Anterior cingulate cortex (tissue), 58 donors: ENCODE measurements at regions not wholly inside any gene's neighbourhood (a gene's known extent, or its start where the extent isn't known, plus 50 kb on each side); places are given as distances from the start of the nearest gene placed in this dataset.
"Not testable (repeated sequence)": the region's sequence is repeated elsewhere in the genome, so short reads cannot be mapped to it uniquely, and the experiment has no call there.

Source experiments
- DNase-seq, 58 donors: peaks; one replicate each; lab custom pipeline; 2025; lab: John Stamatoyannopoulos, UW

GRCh38 chr3:150270883-150271590, 137.1 kb upstream of the TSC22D2 start:
- no peak for DNase-seq

DNA sequence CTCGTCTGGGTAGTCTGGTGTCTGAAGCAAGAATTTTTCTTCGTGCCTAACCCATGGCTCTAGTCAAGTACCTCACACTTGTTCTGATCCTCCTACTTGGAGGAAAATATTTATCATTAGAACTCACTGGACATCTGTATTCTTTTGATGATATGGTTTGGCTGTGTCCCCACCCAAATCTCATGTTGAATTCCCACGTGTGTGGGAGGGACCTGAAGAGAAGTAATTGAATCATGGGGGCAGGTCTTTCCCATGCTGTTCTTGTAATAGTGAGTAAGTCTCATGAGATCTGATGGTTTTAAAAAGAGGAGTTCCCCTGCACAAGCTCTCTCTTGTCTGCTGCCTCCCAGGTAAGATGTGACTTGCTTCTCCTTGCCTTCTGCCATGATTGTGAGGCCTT, 137.7 kb upstream of the TSC22D2 start:
- not testable (repeated sequence) for DNase-seq

GRCh38 chr3:150269526-150269925, 138.6 kb upstream of the TSC22D2 start:
- no peak for DNase-seq

DNA sequence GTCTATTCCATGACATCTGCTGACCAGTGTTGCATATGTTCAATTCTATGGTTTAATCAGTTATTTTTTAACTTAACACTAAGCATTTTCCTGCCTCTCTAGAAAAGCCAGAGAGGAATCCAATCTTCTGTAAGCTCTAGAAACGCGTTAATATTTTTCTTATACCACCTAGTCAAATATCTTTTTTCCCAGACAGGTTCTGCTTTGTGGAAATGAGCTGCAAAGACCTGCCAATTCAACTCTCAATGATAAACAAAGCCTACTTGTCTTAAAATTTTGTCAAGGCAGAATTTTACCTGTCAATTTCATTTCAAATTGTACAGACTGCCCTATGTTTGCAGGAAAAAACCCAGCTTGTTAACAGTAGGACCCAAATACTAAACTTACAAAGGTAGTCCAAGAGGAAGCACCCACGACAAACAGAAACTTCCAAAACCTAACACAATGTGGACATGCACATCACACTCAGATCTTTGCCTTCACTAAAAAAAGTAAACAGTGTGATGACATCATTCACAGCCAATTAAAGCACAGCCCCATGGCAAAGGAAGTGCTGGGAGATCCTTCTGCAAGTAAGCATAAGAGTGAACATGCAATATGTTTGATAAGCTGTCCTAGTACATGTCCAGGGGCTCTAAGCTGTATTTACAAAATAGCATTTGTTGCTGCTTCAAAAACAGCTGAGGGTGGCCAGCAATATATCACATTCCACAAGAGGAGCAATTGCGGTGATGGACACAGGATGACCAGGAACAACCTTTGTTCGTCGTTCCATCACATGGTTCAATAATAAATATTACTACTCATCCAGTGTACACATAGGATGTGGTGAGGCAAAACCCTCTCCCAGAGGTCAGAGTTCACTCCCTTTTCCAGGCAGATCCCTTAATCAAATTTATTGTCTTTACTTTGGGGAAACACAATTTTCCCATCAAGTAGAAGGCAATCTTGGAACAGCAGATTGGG, 139.4 kb upstream of the TSC22D2 start:
- no peak for DNase-seq

DNA sequence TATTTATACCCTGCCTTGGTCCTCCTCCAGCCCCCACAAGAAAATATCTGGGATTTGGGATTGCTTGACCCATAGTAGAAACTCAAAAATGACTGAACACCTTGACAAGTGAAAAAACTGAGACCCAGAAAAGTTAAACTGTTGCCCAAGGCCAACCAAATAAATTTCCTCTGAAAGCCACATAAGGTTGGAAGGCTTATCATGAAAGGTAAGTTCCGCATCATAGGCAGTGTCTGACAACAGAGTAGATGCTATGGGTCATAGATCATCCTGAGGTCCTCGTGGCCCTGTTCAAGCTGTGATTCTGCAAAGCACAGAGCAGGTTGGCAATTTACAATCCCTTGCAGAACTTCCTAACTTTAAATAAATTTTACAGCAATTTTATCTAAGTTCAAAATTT, 140.8 kb upstream of the TSC22D2 start:
- no peak for DNase-seq

DNA sequence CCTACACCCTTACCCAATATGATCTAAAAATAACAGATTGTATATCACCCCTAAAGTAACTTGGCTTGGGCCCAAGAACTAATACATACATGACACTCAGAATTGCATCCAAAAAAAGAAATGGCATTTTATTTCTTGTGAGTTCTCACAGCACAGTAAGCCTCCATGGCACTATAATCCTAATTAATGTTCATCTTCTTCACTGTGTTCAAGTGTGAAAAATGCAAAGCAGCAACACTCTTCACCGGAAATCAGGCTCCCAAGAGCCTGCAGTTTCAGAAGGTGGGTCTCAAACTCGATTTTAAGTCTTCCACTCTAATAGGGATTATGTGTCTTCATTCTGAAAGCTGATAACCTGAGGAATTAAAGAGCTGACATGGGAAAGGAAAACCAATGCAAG, 142.8 kb upstream of the TSC22D2 start:
- no peak for DNase-seq

DNA sequence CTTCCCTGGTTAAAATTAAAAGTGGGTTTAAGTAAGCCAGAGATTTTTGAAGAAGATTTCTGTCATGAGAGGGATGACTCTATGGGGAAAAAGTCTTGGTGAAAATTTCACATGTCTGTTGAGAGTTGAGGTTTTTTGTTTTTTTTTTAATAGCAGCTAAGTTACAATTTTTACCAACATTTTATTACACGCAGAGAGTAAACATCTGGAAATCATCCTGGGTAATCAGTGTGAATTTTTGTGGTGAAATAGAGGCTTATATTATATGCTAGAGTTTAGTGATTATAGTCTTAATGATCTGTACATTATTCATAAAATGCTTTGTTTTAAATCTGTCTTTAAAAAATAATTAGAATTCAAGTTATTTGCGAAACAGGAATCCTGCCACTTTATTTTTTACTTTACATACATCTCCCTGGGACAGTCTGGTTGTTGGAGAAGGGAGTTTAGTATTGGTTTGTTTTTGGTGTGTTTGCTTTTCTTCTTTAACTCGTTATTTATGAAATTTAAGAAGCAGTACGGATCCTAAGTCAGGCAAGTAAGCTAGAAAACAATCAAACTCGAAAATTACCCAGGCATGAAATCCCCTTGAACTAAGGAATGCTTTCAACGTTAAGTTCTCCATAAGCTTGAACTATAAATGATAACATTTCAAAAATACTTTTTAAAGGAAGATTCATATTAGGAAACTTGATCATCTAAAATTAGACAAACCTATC, 143.4 kb upstream of the TSC22D2 start:
- no peak for DNase-seq

GRCh38 chr3:150261958-150262357, 146.1 kb upstream of the TSC22D2 start:
- DNase-seq, result no peak

DNA sequence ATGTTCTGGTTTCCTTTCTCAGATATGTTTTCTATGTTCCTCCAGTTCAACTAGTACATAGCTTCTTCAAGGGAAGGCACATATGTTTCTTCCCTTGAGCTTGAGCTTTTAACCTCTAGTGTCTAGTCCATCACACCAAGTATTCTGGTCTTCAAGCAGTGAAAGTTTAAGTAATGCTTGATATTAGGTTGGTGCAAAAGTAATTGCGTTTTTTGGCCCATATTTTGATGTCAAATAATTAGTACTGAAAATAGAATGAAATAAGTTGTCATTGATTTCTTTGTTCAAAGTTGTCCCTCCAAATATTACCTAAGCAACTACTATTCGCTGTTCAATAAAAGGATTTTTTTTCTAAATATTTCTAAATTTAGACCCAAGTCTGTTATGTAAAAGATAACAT, 146.7 kb upstream of the TSC22D2 start:
- no peak for DNase-seq

GRCh38 chr3:150260398-150260710, 147.7 kb upstream of the TSC22D2 start:
- DNase-seq, result no peak

GRCh38 chr3:150259526-150260397, 148.3 kb upstream of the TSC22D2 start:
- DNase-seq, result no peak

- DNase-seq, result no peak
These were observed 151.3 kb upstream of the TSC22D2 start for GRCh38 chr3:150256782-150257181.

DNA sequence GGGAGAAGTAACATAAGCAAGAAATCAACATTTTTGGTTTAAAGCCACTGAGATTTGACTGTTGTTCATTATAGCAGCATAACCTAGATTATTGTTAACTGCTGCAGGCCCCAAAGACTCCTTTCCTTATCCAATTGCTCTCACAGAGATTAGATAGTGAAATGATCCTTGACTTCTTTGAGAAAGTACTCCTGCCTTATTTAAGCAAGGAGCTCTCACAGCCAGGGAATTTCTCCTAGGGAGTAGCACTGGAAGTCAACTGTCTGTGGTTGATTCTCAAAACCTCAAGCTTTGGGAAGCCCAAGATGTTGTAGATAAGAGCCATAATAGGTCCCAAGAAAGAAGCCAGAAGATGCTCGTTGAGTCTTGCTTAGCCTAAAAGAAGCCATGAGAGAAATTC, 151.8 kb upstream of the TSC22D2 start:
- no peak for DNase-seq

DNA sequence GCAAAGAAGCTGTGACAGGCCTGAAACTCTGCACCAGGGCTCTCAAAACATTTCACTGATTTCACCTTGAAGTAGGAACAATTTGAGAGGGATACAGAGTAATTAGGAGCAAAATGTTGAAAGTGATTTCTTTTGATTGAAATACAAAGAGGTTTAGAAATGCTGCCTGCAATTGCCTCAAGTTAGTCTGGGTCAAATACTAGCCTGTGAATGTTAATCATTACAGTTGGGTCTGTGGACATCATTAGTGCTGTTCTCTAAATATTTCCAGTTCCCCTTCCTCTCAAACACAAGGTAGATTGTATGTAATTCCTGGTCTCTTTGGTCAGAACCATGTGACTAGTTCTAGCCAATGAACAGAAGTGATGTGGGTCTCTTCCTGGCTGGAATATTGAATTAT, 152.3 kb upstream of the TSC22D2 start:
- no peak for DNase-seq

DNA sequence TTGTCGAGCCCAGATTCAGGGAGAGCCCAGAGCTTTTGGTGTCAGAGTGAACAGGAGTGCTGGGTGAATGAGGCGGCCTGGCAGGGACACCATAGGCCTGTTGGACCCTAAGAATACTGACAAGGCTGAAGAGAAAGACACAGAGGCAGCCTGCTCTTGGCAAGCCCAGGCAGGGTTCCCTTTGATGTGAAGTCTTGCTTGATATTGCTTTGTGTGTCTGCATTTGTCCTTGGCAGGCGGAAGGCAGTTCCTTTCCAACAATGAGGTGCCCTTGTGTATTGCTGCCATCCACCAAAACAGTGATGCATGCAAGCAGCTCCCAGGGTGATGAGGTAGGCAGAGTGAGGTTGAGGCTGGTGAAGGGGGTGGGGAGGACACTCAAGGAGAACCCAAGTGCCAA, 152.7 kb upstream of the TSC22D2 start:
- peak in 52 of 58 donors; percentile 6 to 95 (median 68) for DNase-seq

DNA sequence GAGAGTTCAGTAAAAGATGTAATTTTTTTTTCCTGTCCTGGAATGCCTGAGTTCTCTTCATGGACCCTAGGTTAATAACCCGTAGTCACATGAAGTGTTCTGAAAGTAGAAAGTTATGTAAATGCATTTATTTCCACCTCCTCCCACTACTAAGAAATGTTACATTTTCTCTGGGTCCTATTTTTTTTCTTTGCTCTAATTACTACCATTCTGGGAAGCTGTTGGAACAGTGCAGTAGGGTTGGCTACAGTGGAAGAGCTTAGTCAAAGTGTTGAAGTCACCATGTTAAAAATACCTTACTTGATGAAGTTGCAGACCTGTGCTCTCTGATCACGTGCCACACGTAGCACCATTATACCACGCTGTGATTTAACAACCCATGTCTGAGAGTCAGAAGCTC, 153.8 kb upstream of the TSC22D2 start:
- no peak for DNase-seq

DNA sequence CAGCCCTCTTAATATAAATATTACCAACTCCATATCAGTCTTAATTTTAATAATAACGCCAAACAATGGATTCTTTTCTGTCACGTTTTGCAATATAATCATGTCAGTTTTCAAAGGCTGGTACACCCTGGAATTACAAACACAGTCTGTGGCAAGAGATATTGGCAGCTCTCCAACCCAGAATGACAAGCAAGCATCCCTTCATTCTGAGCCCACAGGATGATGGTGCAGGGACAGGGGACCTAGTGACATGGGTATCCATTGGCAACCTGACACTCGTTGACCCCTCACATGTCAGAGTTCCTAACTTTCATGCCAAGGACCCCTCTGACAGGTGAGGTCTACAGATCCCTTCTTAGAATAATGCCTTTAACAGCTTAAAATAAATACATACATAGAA, 154.5 kb upstream of the TSC22D2 start:
- peak in 1 of 58 donors; percentile 7 for DNase-seq

GRCh38 chr3:150252462-150252861, 155.6 kb upstream of the TSC22D2 start:
- no peak for DNase-seq

DNA sequence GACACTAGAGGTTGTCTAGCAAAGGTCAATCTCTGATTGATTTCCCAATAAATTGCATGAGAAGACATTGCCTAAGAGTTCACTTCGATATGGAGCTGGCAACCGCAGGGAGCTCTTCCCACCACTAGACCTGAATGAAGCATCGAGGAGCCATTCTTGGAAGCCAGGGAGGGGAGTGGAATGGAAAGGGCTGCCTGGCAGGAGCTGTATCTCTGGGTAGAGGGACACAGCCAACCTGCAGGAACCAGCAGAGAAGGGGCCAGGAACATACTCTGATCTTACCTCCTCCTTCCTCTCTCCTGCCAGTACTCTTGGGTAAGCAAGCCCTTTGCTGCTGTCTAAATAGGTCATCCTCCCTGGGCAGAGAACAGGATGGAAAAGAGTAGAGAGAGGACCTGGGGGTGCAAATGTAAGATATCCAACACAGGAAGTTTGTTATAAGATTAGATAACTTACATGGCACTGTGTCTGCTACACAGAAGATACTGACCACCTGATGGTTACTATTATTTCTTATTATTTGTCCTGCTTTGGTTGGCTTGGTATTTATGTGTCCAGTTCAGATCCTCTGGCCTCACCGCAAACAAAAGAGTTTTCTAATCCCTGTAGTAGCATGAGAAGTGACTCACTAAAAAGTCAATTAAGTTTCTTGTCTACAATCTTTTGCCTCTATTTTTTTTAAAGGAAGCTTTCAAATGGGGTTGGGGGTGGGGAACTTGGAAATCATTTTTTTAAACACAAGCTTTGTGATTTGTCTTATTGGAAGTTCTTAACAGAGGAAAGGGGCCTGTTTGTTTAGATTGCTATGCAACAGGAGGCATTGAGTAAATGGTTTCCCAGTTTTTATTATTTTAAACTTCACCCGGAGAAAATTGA, 156.7 kb upstream of the TSC22D2 start:
- DNase-seq, result no peak
